CD1c-positive myeloid dendritic cell (primary cell): ENCODE measurements at regions not wholly inside any gene's neighbourhood (a gene's known extent, or its start where the extent isn't known, plus 50 kb on each side); places are given as distances from the start of the nearest gene placed in this dataset.

Source experiments
- DNase-seq: peaks from one replicate; pipeline ENCODE4 v3.0.0-alpha.2; 2016; ENCODE audit errors: extremely low spot score

DNA sequence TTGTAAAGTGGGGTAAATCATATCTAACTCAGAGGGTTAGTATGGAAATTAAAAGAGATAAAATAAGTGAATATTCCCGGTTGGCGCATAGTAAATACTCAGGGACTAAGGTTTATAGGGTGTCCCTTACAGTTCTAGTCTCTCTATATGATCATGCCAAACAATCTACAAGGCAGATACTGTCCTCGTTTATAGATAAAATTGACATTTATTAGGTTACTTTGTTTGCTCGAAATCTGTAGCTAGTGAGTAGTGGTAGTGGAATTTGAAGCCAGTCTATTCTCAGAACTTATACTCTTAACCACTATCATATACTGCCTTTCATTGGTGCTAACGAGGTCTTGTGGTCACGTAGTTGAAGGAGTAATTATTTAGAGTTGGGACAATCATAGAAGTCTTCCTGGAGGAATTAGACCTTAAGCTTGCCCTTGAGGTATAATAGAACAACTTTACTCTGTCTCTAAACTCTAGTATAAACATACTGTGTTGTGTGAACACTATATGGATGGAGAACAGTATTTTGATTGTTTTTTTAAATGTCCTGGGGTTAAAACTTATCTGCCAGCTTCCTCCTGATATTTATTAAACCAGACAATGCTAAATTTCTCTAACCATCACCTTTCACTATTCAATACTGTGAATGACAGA, 324.0 kb downstream of the STIM2 start:
- DNase-seq = no peak

DNA sequence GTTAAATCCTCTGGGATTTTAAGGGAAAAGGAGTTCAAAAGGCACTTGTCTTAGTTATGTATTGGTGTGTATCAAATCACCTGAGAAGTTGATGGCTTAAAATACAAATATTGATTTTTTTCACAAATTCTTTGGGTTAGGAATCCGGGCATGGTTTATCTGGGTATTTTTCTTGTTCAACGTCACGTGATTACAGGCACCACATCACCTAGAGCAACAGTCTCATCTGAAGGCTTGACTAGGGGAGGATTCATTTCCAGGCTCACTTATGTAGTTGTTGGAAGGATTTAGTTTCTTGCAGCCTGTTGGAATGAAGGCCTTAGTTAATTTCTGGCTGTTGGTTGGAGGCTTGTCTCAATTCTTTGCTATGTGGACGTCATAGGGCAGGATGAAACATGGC, 326.1 kb downstream of the STIM2 start:
- no peak for DNase-seq

DNA sequence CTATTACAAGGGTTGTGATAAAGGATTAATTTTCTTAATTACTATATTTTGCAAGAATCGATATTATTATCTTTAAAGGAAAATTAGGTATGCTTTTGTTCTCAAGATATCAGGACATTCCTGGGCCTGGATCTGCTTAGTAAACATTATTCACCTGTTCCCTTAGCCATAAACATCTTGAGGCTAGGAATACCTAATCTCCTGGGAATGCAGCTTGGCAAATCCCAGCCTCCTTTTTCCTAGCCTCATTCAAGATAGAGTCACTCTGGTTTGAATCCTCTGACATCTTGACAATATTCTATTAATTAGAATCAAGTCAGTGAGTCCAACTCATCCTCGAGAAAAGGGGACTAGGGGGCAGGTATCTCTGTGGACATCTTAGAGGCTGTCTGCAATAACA, 327.1 kb downstream of the STIM2 start:
- no peak for DNase-seq

DNA sequence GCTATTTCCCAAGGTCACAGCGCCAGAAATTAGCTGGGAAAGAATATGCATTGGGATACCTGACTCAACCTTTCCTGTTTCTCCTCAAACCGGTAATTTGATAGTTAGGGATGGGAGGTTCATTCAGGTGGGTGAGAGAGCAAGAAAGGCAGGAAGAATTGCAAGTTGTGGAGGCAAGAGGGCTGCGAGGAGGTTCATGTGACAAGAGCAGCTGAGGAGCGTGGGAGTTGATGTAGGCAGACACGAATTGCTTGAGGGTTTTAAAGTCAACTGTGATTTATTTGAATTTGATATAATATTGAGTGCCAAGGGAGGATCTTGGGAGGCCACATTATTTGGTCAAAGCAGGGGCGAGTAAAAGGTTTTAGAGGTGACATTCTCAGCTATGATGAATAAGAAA, 329.0 kb downstream of the STIM2 start:
- DNase-seq = no peak

DNA sequence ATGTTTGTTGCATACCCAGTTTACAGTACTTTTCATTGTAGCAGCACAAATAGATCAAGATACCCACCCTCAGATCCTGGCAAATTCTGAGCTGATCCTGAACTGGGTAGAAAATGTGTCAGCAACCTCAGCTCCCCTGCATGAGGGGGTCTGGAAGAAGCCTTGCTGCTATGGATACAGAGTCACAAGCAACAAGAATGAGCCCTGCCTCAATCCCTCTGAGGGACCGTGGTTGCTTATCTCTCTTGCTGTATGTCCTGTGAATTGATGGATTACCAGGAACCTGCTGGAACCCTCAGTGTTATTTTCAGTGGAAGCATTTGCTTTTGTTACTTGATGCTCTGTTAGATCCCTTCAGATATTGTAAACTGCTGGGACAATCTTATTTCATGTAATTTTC, 331.0 kb downstream of the STIM2 start:
- no peak for DNase-seq

DNA sequence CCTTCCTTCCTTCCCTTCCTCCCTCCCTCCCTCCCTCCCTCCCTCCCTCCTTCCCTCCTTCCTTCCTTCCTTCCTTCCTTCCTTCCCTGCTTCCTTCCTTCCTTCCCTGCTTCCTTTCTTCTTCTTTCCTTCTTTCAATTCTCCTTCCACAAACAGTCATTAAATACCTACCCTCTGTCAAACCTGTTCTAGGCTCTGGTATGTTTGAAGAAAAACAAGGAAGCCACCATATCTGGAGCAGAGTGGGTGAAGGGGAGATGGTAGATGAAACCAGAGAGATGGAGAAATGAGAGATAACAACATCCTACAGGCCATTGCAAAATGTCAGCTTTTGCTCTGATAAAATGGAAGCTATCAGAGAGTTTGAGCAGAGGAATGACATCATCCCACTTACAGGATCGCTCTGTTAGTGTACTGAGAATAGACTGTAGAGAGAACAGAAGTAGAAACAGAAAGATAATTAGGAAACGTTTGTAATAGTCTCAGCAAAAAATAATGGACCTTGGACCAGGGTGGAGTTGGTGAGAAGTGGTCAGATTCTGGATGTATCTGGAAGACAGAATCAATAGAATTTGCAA, 334.0 kb downstream of the STIM2 start:
- DNase-seq = no peak

DNA sequence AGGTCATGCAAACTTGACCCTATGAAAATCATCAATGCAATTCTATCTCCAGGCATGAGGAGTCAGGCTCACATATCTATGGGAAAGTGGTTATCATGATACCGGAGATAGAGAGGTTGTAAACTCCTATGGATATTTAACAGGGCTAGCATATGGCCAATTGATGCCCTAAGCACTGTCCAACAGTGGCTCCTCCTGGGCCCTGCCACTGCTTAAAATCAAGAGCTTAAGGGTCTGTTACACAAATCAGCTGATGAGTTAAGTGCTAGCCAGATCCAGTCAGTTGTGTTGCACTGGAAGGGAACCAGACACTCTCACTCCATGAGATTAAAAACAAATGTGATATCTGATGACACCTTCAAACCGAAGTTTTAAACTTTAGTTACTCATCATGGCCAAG, 337.6 kb downstream of the STIM2 start:
- DNase-seq = no peak

DNA sequence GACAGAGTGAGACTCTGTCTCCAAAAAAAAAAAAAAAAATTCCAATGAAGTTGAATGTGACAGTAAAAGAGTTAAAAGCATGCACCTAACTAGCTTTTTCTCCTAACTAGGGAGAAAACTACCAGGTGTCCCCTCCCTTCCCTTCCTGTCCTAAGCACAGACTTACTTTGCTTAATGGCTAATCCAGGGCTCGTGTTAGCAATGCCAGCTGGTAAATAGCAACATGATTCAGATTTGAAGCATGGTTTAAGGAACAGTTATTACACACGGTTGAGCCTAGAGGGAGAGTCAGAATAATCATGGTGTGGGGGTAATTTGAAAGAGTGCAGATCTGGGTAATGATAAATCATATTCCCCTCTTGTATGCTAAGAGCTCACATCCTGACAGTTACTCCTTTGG, 338.3 kb downstream of the STIM2 start:
- no peak for DNase-seq

DNA sequence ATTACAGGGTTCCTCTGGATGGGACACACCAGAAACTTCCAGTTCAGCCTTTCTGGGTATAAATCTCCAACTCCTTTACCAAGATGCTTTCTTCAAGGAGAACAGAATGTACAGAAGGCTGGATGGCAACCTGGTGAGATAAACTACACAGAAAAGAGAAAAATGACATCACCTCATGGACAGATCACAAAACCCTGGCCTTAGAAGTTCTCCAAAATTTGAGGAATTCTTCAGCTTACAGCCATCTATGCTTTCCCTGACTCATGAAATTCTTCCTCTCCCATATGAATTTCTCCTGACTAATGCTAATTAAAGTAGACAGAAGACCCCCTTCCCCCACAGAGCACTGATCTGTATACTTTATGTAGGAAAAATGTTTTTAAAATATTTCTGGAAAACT, 345.4 kb downstream of the STIM2 start:
- no peak for DNase-seq

DNA sequence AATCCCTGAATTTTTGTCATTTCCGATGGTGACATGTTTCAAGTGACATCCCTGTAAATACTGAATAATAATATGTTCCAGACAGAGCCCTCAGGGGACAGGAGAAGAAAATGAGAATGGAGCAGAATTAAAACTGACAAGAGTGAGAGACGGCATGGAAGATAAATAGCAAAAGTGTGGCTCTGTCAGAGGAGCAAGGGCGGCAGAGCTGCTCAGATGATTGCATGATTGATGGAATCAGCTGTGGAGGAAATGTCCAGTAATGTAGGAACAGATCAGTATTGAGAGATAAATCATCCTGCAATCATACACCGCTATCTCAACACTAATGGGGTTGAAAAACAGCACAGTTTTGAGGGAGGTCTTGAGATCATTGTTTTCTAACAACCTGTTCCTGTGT, 350.3 kb downstream of the STIM2 start:
- DNase-seq = no peak

DNA sequence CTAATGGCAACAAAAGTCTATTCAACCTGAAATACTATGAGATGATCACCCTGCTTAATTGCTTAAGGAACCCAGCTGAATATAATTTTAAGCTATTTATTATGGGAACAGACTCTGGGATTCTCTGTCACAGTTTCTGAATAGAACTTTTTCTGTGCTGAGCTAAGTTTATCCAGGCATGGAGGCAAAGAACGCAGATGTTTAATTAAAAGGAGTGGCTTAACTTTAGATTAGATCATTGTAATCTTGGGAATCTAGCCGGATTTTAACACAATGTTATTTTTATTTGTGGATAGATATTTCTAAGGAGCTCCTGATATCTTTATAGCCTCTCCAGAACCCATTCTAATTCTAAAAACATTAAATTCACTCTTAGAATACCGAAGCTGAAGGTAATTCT, 353.4 kb downstream of the STIM2 start:
- no peak for DNase-seq

DNA sequence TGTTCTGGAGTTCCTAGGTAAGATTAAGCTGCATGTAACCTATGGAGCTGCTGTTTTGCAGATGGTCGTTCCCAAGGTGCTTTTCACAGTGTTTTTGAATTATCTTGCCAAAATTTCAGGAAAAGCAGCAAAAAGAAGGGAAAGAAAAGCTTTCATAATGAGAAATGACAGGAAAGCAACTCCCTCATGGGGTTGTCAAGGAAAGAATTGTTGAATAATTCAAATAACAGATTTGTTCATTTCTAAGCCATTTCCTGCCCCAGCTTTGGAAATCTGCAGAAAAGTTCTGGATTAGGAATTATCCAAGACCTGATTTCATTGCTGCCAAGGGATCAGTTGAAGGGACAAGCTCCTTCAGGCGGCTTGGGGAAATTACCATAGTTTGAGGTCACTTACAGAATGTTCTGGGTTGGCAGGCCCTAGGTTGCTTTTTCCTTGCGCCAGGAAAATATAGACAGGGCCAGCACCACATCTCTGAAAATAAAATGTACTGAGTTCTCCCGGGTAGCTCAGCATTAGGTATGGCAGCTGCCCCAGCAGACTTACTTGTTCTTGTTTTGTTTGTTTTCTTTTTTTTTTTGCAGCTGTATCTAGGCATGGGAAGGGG, 354.7 kb downstream of the STIM2 start:
- DNase-seq = no peak

DNA sequence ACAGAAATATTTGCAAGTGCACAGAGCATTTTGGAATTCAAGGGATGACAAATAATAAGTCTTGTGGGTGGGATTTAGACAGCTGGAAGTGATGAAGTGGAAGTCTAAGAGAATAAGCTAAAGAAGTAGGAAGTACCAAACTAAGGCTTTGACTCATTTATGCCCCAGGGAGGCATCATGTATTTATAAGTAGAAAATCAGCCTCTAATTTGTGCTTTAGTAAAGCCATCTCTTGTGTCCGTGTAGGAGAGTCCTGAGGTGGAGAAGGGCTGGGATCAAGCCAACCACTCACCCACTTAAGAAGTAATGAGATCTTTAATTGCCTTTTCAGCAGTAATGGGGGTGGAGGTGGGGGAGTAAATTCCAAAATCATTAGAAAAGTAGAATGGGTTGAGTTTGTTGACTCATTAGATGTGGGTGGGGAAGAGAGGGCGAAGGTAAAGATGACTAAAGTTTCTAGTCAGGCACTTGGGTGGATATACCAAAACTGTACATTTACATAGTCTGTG, 356.7 kb downstream of the STIM2 start:
- DNase-seq = no peak

DNA sequence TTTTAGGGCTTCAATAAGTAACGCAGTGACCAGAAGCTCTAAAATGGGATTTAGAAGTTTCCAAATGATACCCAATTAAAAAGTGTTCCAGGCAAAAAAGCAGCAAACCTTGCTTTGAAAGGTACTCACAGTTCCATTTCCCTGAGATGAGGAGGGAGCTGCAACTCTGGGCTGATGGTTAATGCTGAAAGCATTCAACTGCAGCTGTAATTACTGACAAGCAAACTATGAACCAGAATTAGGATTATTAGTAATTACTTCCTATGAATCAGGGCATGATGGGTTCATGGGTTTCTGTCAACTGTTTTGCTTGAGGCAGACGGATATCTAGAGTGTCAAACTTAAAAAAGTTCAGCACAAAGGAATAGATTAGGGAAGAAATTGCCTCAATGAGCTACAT, 357.4 kb downstream of the STIM2 start:
- no peak for DNase-seq

DNA sequence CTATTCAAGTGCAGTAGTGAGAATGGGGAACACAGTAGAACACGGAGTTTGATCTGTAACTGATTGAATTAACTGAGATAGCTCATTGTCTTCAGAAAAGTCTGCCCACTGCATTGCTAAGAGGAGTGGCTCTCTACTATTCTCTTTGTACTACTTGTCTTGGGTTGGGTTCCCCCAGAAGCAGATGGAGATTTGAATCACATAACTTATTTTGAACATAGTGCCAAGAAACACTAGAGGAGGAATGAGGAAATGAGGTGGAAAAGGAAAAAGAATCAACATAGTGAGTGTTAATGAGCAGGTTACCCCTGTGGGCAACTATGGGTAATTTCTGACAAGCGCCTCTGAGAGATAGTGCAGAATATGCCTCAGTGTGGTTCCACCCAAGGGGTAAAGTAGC, 362.7 kb downstream of the STIM2 start:
- DNase-seq = no peak

DNA sequence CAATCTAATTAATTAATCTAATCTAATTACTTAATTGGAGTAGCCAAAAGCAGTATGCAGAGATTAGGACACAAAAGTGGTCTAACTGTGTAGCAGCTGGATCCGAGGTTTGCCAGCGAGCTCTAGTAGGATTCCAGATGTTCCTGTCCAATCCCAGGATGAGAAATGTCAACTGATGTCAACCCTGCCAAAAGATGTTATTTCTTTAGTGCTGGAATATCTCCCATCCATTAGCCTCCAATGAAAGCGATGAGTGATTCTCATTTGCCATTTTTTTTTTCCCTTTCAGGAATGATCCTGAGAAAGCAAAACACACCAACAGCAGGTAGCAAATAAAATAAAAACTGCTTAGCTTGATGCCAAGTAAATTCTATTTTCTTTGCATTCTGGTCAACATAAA, 372.9 kb downstream of the STIM2 start:
- DNase-seq = no peak

DNA sequence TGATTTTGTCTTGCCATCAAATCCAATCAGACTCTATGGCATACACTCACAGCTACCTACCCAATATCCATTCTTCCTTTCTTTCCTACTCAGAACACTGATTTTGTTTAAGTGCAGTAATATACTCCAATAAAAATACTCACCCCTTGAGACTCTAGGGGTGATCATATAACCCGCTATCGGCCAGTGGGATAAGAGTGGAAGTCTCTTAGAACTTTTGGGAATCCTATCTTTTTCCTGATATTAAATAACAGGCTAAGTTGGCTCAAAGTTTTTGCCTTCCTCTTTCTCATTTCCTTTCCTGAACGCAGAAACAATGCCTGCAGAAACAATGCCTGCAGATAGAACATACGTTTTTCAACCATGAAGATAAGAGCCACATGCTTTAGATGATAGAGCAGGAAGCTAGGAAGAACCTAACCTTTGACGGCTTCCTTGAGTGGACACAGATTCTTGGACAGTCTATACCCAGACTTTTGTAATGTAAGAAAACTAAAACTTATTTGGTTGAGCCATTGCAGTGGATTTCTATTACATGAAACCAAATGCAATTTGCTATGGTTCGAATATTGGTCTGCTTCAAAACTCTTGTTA, 373.8 kb downstream of the STIM2 start:
- DNase-seq = no peak

DNA sequence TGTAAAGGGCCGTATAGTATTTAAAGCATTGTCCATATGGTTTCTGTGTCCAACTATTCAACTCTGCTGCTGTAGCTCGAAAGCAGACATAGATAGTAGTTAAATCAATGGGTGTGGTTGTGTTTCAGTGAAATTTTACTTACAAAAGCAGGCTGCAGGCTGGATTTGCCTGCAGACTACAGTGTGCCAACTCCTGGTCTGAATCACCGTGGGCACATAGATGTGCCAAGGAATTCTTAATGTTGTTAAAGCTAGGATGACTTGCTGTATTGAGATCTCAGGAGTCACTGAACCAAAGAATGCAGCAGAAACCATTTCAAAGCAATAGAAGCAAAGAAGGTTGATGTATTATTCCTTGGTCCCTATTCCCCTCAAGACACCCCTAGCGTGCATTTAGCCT, 379.0 kb downstream of the STIM2 start:
- DNase-seq = no peak

DNA sequence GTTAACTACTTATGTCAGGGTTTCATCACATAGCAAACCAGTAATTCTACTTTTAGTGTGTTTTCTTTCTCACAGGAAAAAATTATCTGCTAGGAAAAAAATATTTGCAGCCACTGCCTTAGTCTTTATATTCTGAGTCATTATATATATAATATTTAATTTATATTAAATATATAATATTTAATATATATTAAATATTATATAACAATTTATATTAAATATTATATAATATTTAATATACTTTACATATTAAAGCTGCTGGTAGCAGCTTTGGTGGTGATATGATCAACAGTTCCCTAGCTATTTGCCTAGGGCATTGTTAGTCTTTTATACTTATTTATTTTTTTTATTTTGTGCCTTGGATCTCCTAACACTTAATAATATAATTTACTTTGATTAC, 381.6 kb downstream of the STIM2 start:
- no peak for DNase-seq

DNA sequence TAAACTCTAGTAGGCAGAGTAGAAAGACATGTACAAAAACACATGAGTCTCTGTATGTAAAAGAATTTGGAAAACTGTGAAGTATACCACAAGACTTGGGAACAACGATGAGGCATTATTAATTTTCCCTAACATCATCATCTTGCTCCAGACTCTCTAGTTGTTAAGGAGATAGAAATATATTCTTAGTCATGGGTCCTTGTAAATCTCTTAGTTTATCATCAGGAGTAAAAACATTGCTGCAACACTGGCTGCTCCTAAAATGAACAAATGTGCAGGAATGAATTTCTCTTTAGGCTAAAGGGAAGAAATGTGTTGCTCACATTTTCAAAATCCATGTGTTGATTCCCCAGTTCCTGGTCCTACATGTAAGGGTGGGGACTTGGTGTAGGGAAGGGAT, 384.6 kb downstream of the STIM2 start:
- no peak for DNase-seq

DNA sequence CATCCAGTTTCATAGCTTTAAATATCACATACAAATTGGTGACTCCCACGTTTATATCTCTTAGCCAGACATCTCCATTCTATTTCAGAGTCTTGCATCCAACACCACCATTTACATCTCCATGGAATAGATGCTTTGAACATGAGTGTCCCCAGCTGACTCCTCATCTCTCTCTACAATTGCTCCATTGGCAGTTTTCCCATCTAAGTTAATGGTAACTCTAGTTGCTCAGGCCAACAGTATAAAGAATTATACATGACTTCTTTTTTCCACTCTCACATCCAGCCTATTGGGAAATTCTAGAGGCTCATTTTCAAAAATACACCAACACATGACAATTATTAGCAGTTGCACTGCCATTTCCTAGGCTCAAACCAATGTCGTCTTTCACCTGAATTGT, 388.2 kb downstream of the STIM2 start:
- DNase-seq = no peak

DNA sequence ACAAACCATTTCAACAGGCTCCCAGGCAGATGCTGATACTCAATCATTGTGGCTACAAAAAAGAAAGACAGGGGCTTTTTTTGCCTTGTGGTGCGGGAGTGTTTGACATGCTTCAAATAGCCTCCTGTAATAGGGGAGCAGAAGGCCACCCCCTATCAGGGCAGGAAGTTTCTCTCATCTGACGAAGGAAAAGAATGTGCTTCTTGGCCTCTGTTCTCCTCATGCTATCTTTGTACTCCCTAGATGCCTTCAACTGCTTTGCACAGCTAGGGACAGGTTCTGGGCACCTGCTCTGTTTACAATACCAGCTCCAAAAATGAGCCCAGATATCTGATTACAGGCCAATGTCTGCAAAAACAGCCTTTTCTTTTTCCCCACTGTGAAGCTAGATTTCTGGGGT, 391.1 kb downstream of the STIM2 start:
- no peak for DNase-seq

DNA sequence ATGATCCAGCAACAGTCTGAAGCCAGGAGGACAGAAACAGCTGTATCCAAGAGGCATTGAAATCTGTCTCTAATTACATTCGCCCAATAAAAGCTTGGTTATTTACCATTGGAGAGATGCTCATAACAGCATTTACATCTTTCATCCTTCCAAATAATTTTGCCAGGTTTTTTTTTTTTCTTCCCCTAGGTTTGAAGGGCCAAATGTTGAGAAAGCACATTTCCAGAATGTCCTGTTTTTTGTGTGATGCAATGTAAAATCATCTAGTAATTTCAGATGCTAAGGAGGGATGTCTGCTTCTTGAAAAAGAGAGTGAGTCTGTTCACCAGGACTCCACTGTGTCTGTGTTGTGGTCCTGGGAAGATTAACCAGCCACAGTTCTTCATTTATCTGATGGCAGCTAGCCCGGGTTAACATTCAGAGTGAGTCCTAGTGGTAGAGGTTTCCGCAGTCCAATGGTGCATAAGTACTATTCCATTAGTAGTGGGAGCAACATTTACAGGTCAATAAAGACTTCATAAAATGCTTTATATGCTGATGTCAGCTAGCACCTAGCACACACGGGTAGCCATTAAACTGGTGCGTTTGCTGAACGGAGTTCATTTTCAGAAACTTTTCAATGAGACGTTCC, 406.8 kb downstream of the STIM2 start:
- no peak for DNase-seq
